Inflammatory macrophage treated with lipopolysaccharide for 1 hour (primary cell): ENCODE measurements at regions not wholly inside any gene's neighbourhood (a gene's known extent, or its start where the extent isn't known, plus 50 kb on each side); places are given as distances from the start of the nearest gene placed in this dataset.
"Not testable (repeated sequence)": the region's sequence is repeated elsewhere in the genome, so short reads cannot be mapped to it uniquely, and the experiment has no call there.

Experiments
- DNase-seq, 2 donors: peaks; one replicate each; pipeline ENCODE4 v3.0.0-alpha.2; 2020 to 2022

GRCh38 chr7:39758234-39758970 is 135.0 kb downstream of the RALA start:
- DNase-seq = no peak

- DNase-seq = no peak
These were observed 138.1 kb downstream of the RALA start for GRCh38 chr7:39761449-39761848.

DNA sequence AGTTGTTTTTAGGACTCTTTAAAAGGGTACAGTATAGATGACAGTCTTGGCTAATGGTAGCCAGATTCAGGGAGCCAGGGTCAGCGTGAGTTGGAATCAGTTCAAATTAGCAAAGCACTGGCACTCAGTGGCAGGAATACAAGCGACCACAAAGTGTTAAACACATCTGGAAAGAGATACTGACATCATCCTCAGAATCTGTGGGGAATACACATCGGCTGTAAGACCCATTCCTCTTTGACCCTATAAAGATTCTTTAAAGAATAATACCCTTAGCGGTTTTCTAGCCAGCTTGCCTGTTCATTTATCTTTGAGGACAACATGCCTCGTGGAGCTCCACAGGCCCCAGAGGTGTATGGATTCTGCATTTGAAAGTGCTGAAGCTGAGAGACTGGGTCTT is 139.1 kb downstream of the RALA start:
- not testable (repeated sequence) for DNase-seq

DNA sequence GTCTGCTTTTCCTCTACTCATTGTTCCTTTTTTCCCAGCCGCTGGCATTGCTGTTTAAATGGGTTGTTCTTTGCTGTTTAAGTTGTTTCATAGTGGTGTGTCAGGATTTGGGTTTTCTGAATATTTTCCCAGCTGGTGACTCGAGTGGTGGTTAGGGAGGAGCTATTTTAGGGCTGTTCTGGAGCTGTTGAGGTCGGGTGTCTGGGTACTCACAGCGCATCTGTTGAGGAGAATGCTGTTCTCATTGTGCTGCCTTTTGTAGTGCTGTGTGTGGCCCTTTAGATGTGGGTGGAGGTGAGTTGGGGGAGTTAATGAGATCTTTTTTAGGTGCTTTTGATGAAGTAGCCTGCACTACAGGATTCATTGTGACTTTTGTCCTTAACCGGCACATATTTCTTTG is 139.5 kb downstream of the RALA start:
- not testable (repeated sequence) for DNase-seq

- not testable (repeated sequence) for DNase-seq
These were observed 142.5 kb downstream of the RALA start for GRCh38 chr7:39765833-39766232.

- not testable (repeated sequence) for DNase-seq
These were observed 145.1 kb downstream of the RALA start for GRCh38 chr7:39768439-39768838.

GRCh38 chr7:39774341-39774851 is 151.0 kb downstream of the RALA start:
- DNase-seq = not testable (repeated sequence)

DNA sequence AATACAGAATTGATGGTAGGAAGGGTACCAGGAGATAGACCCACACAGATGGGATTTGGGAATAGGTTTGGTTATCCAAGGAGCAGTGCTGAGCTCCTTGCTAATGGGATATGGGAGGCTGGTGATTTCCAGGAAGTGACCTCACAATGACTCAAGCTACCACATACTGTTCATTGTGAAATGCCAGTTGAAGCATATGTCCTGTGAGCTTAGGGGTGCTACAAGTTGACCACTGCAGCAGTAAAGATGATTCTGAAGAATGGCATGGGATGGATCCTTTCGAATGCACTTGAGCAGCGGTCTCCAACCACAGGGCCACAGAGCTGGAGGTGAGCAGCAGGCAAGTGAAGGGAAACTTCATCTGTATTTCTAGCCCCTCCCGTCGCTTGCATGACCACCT is 158.2 kb downstream of the RALA start:
- not testable (repeated sequence) for DNase-seq

GRCh38 chr7:39786440-39786839 is 163.1 kb downstream of the RALA start:
- DNase-seq = not testable (repeated sequence)

GRCh38 chr7:39791035-39791434 is 159.0 kb upstream of the CDK13 start:
- DNase-seq = not testable (repeated sequence)

GRCh38 chr7:39791911-39792310 is 158.1 kb upstream of the CDK13 start:
- DNase-seq = not testable (repeated sequence)

DNA sequence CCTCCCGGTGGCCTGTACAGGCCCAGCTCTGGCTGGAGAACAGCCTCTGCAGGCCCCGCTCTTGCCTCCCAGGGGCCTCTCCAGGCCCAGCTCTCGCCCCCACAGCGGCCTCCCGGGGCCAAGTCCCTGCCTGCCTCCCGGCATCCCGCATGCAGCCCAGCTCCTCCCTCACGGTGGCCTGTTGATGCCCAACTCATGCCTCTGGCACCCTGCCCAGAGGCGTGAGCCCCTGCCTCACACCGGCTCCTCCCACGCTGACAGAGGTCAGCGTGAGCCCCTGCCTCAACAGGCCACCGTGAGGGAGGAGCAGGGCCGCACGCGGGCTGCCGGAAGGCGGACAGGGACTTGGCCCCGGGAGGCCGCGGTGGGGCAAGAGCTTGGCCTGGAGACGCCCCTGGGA is 157.0 kb upstream of the CDK13 start:
- not testable (repeated sequence) for DNase-seq

- DNase-seq = not testable (repeated sequence)
These were observed 156.2 kb upstream of the CDK13 start for GRCh38 chr7:39793851-39794250.

DNA sequence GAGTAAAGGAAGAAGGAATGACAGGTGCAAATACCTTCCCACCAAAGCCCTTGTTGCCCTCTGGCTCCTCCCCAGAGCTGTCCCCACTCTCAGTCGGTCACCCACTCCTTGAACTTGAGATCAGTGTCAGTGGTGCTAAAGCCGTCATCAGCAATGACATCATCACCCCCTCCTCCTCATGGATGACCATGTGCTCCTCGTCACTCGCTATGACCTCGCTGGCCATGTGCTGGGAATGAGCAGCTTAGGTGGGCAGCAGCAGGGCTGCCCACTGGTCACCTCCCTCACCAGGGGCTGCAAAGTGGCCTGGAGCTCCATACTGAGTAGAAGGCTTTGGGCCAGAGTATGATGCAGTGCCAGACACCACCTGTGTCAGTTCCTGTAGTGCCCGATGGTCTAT is 153.1 kb upstream of the CDK13 start:
- DNase-seq = not testable (repeated sequence)

- not testable (repeated sequence) for DNase-seq
These were observed 152.0 kb upstream of the CDK13 start for GRCh38 chr7:39798077-39798476.

GRCh38 chr7:39808796-39809481 is 141.1 kb upstream of the CDK13 start:
- no peak for DNase-seq

GRCh38 chr7:39810204-39810642 is 139.8 kb upstream of the CDK13 start:
- DNase-seq = no peak

GRCh38 chr7:39810710-39811109 is 139.3 kb upstream of the CDK13 start:
- no peak for DNase-seq

DNA sequence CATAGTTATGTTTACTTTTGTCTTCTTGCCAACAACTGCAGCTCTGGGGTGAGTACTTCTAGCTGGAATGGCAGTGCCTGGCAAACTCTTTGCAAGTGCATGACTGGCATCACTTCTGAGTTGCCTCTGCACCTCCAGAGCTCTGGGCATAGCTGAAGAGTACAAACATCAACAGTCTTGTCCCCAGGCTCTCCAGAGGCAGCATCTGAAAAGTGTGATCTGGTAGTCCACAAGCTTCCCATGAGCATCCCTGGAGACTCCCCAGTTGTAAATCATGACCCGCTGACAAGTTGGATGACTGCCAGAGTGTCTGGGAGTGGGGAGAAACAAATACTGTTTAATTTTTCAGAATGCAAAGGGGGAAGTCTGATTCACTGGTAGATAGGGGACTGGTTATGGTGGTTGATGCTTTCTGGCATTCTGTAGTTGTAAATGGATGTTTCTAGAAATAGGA is 138.9 kb upstream of the CDK13 start:
- DNase-seq = no peak

GRCh38 chr7:39816462-39817060 is 133.5 kb upstream of the CDK13 start:
- DNase-seq = no peak

- no peak for DNase-seq
These were observed 130.5 kb upstream of the CDK13 start for GRCh38 chr7:39819514-39819913.

DNA sequence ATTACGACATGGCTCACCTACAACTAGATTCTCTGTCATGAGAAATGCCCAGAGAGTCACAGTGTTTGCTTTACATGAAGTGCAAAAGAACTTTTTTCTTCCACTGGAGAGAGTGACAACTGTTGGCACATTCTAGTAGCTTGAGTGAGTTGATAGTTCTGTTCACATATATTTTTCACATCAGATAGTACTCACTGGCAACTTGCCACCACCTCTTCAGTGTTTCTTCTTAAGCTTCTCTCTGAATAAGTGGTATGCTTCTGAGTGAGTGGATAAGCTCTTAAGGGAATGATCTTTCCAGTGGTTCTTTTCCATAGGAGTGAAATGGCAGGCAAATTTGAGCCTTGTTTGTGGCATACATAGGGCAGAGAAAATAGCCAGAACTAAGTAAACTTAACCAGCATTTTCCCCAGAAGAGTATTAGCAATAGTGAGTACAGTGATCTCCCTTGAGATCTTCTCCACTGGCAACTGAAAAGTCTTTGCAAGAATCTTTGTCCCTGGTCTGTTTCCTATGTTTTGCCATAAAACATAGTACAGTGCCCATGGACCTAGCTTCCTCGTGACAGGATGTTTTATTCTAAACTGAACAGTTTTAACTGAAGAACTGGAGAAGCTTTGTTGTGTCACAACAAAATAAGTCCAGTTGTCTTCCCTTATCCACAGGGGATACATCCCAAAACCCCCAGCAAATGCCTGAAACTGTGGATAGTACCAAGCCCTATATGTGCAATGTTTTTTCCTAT is 125.4 kb upstream of the CDK13 start:
- no peak for DNase-seq
